PC-9 (cell line): ENCODE measurements at regions not wholly inside any gene's neighbourhood (a gene's known extent, or its start where the extent isn't known, plus 50 kb on each side); places are given as distances from the start of the nearest gene placed in this dataset.

ENCODE experiments used
- BruUV-seq: library from RNA; stranded (reverse); fragments of 400-500 nt; replicated peaks from 2 replicates; lab custom pipeline; 2021; lab: Mats Ljungman, UMichigan
- CTCF ChIA-PET: fragments of 300-600 bp; sonication (Branson Sonifier 250); formaldehyde crosslinking; loops from one replicate; lab custom pipeline; 2022; ENCODE audit warnings: antibody characterized with exemption; lab: Charles Lee
- POLR2A ChIA-PET: fragments of 300-600 bp; sonication (Branson Sonifier 250); formaldehyde crosslinking; loops from one replicate; lab custom pipeline; 2022; ENCODE audit warnings: antibody characterized with exemption; ENCODE audit not compliant: unreplicated experiment; lab: Charles Lee
- DNase-seq, 2 experiments: peaks; one replicate each; pipeline versions ENCODE4 v3.0.0 to v3.0.0-alpha.2; 2015 to 2022; ENCODE audit warnings: mixed read lengths in 1 of 2
- H2AFZ ChIP-seq: fragments of 200-600 bp; sonication (generic); 2 replicates; pipeline ENCODE4 v1.8.1; 2017; ENCODE audit warnings: antibody characterized with exemption
- H3F3A ChIP-seq: fragments of 200-600 bp; sonication (generic); 2 replicates; pipeline ENCODE4 v1.8.1; 2017; ENCODE audit warnings: antibody characterized with exemption, mild to moderate bottlenecking, low read depth; ENCODE audit not compliant: insufficient read depth
- H3K27ac ChIP-seq: fragments of 200-600 bp; sonication (generic); 2 replicates; pipeline ENCODE4 v1.6.1; 2016; ENCODE audit warnings: mixed run types
- H3K27me3 ChIP-seq: fragments of 200-600 bp; sonication (generic); 2 replicates; pipeline ENCODE4 v1.6.1; 2016; ENCODE audit warnings: low read depth, mixed run types; ENCODE audit not compliant: insufficient read depth
- H3K36me3 ChIP-seq: fragments of 200-600 bp; sonication (generic); 2 replicates; pipeline ENCODE4 v1.6.1; 2016; ENCODE audit warnings: low read depth, mixed run types
- H3K4me1 ChIP-seq: fragments of 200-600 bp; sonication (generic); replicated peaks from 2 replicates; pipeline ENCODE4 v1.6.1; 2016; ENCODE audit warnings: mixed run types; ENCODE audit not compliant: insufficient read depth
- H3K4me2 ChIP-seq: fragments of 200-600 bp; sonication (generic); 2 replicates; pipeline ENCODE4 v1.6.1; 2017; ENCODE audit warnings: mixed run types
- H3K4me3 ChIP-seq: fragments of 200-600 bp; sonication (generic); 2 replicates; pipeline ENCODE4 v1.6.1; 2016; ENCODE audit warnings: mixed run types
- H3K79me2 ChIP-seq: fragments of 200-600 bp; sonication (generic); 2 replicates; pipeline ENCODE4 v1.6.1; 2017; ENCODE audit warnings: low read depth, mixed run types
- H3K9me2 ChIP-seq: fragments of 200-600 bp; sonication (generic); 2 replicates; pipeline ENCODE4 v1.8.1; 2017; ENCODE audit warnings: mild to moderate bottlenecking; ENCODE audit not compliant: insufficient read depth
- H3K9me3 ChIP-seq: fragments of 200-600 bp; sonication (generic); 2 replicates; pipeline ENCODE4 v1.8.1; 2016; ENCODE audit warnings: low read depth; ENCODE audit not compliant: insufficient read depth
- H4K20me1 ChIP-seq: fragments of 200-600 bp; sonication (generic); 2 replicates; pipeline ENCODE4 v1.8.1; 2017; ENCODE audit not compliant: insufficient read depth
- EZH2 ChIP-seq: fragments of 200-600 bp; sonication (generic); IDR thresholded peaks from 2 replicates; pipeline ENCODE4 v1.8.0; 2017; ENCODE audit warnings: antibody characterized with exemption, low read depth
- intact Hi-C: fragments of 100-400 bp; cut with micrococcal nuclease; formaldehyde crosslinking; loops from one replicate; pipeline ENCODE4 v1.10.0; 2022; ENCODE audit not compliant: unreplicated experiment
- TF ChIP-seq, protein P1 (sequence below): fragments of 200-600 bp; sonication (generic); conservative IDR thresholded peaks from 2 replicates; pipeline ENCODE4 v1.6.1; 2017; ENCODE audit warnings: mixed run types, antibody characterized with exemption, mild to moderate bottlenecking, moderate library complexity

DNA sequence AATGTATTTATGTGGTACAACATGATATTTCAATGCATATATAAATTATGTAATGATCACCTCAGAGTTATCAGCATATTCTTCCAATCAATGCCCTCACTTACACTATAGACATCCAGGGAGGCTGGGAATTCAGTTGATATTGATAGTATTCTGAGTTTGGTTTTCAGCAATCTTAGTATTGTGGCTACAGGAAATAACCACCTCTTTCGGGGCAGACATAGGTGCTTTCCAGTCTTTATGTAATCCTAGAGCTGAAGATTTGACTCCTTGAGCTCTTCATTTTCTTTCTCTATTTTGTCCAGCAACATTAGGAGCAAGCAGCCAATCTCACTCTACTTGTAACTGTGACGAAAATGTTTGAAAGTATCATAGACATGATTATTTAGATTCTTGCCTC, 712.7 kb upstream of the KIRREL3 start:
- DNase-seq = no peak
- intact Hi-C loops = no loop called here
- BruUV-seq = no TSS peak
- H4K20me1 ChIP-seq = no peaks in the 10 kb centered on the region
- CTCF ChIA-PET = no interaction called here
- H3K4me3 ChIP-seq = no peak overlapping the region
- no peaks in the 10 kb centered on the region for H3K4me1 ChIP-seq
- H3K4me2 ChIP-seq = no peak overlapping the region
- H3K9me2 ChIP-seq = no peaks in the 10 kb centered on the region
- H3K36me3 ChIP-seq = no peaks in the 10 kb centered on the region
- POLR2A ChIA-PET = no interaction called here
- no peaks in the 10 kb centered on the region for H3F3A ChIP-seq
- no peak overlapping the region for H2AFZ ChIP-seq
- H3K79me2 ChIP-seq = no peaks in the 10 kb centered on the region
- TF ChIP-seq, protein P1, sequence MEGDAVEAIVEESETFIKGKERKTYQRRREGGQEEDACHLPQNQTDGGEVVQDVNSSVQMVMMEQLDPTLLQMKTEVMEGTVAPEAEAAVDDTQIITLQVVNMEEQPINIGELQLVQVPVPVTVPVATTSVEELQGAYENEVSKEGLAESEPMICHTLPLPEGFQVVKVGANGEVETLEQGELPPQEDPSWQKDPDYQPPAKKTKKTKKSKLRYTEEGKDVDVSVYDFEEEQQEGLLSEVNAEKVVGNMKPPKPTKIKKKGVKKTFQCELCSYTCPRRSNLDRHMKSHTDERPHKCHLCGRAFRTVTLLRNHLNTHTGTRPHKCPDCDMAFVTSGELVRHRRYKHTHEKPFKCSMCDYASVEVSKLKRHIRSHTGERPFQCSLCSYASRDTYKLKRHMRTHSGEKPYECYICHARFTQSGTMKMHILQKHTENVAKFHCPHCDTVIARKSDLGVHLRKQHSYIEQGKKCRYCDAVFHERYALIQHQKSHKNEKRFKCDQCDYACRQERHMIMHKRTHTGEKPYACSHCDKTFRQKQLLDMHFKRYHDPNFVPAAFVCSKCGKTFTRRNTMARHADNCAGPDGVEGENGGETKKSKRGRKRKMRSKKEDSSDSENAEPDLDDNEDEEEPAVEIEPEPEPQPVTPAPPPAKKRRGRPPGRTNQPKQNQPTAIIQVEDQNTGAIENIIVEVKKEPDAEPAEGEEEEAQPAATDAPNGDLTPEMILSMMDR = no peak
- TF ChIP-seq EZH2 = no peak
- H3K27me3 ChIP-seq = peaks cover 5% of the 10 kb centered on the region; the same call in 1 of the 2 replicates
- no peak overlapping the region for H3K27ac ChIP-seq
- H3K9me3 ChIP-seq = no peaks in the 10 kb centered on the region

DNA sequence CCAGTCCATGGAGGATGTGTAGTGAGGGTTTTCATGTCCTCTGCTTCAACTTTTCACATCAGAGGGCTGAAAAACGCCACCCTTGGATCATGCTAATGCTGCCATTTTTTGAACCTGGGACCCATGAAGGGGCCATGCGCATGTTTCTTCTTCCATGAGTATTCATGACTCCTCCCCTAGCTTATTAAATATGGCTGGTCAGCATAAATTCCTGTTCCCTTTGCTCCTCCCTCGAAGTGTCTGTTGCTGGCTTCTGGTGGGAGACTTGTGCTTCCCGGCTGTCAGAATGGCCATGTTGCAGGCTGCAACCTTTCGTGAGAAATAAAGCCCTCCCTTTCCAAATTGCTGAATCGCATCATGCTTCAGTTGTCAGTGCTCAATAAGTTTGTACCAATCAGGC, 711.2 kb upstream of the KIRREL3 start:
- TF ChIP-seq, protein P1 = no peak
- no peak for TF ChIP-seq EZH2
- no peak overlapping the region for H3K4me2 ChIP-seq
- no peaks in the 10 kb centered on the region for H3K36me3 ChIP-seq
- no peak for DNase-seq
- no peaks in the 10 kb centered on the region for H3K27me3 ChIP-seq
- H3K9me2 ChIP-seq = no peaks in the 10 kb centered on the region
- H3K4me3 ChIP-seq = no peak overlapping the region
- no peak overlapping the region for H2AFZ ChIP-seq
- ChIA-PET CTCF (no interaction called here), POLR2A (no interaction called here)
- H3K4me1 ChIP-seq = no peaks in the 10 kb centered on the region
- H3K79me2 ChIP-seq = no peaks in the 10 kb centered on the region
- no peak overlapping the region for H3K27ac ChIP-seq
- no peaks in the 10 kb centered on the region for H3K9me3 ChIP-seq
- no peaks in the 10 kb centered on the region for H4K20me1 ChIP-seq
- BruUV-seq = no TSS peak
- H3F3A ChIP-seq = no peaks in the 10 kb centered on the region
- intact Hi-C loops = no loop called here

DNA sequence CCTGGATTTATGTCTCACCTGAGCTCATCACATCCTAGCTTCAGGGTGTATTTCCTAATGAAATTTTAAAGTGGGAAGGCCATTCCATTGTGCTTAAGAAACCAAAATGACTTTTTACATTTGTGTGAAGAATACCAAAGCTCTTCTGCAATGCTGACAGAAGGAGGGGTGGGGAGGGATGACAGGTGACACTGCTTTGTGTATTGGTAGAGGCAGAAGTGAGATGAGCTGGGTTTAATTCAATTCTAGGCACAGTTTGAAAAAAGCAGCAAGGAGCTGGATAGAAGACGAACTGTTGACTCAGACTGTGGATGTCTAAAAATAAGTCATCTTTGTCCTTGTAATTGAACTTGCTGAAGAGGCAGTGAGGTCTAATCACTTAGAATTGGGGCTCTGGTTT, 710.3 kb upstream of the KIRREL3 start:
- no peaks in the 10 kb centered on the region for H3K27me3 ChIP-seq
- no peak overlapping the region for H3K4me2 ChIP-seq
- TF ChIP-seq, protein P1 = no peak
- no peak for TF ChIP-seq EZH2
- no peaks in the 10 kb centered on the region for H3K9me2 ChIP-seq
- H3K27ac ChIP-seq = no peak overlapping the region
- no peak for DNase-seq
- no peaks in the 10 kb centered on the region for H3F3A ChIP-seq
- no TSS peak for BruUV-seq
- H3K36me3 ChIP-seq = no peaks in the 10 kb centered on the region
- no peak overlapping the region for H2AFZ ChIP-seq
- H3K79me2 ChIP-seq = no peaks in the 10 kb centered on the region
- no peak overlapping the region for H3K4me3 ChIP-seq
- POLR2A ChIA-PET = no interaction called here
- no peaks in the 10 kb centered on the region for H4K20me1 ChIP-seq
- intact Hi-C loops = no loop called here
- H3K4me1 ChIP-seq = no peaks in the 10 kb centered on the region
- CTCF ChIA-PET = no interaction called here
- H3K9me3 ChIP-seq = no peaks in the 10 kb centered on the region
